ENCODE measurements at regions not wholly inside any gene's neighbourhood (a gene's known extent, or its start where the extent isn't known, plus 50 kb on each side); places are given as distances from the start of the nearest gene placed in this dataset.

GRCh38 chr14:105846312-105846711 is 319.9 kb downstream of the TMEM121 start:
- no peak overlapping the region for H3K4me3 ChIP-seq (ENCODE audit: low read depth, low read length)
- no peak for DNase-seq (ENCODE audit: low read depth)
- TF ChIP-seq CTCF (IDR thresholded peaks at IDR 0.05; ENCODE audit: insufficient read depth, low read depth, low read length) = no peak

GRCh38 chr14:105847400-105847799 is 321.0 kb downstream of the TMEM121 start:
- no peak for TF ChIP-seq CTCF (IDR thresholded peaks at IDR 0.05; ENCODE audit: insufficient read depth, low read depth, low read length)
- H3K4me3 ChIP-seq (ENCODE audit: low read depth, low read length) = no peak overlapping the region

GRCh38 chr14:105848570-105848969 is 322.2 kb downstream of the TMEM121 start:
- H3K4me3 ChIP-seq (ENCODE audit: low read depth, low read length) = no peak overlapping the region
- DNase-seq (ENCODE audit: low read depth) = no peak
- no peak for TF ChIP-seq CTCF (IDR thresholded peaks at IDR 0.05; ENCODE audit: insufficient read depth, low read depth, low read length)

More at GRCh38 chr14:105847400-105847799, 321.0 kb downstream of the TMEM121 start:
- no peak for DNase-seq (ENCODE audit: low read depth)

GRCh38 chr14:105849933-105850626 is 323.7 kb downstream of the TMEM121 start:
- H3K4me3 ChIP-seq (ENCODE audit: low read depth, low read length) = no peak overlapping the region
- no peak for TF ChIP-seq CTCF (IDR thresholded peaks at IDR 0.05; ENCODE audit: insufficient read depth, low read depth, low read length)
- DNase-seq (ENCODE audit: low read depth) = no peak

- no peak for TF ChIP-seq CTCF (IDR thresholded peaks at IDR 0.05; ENCODE audit: insufficient read depth, low read depth, low read length)
- H3K4me3 ChIP-seq (ENCODE audit: low read depth, low read length) = no peak overlapping the region
- no peak for DNase-seq (ENCODE audit: low read depth)
Measured at GRCh38 chr14:105850853-105851581, 324.6 kb downstream of the TMEM121 start.

GRCh38 chr14:105851716-105852377 is 325.5 kb downstream of the TMEM121 start:
- TF ChIP-seq CTCF (IDR thresholded peaks at IDR 0.05; ENCODE audit: insufficient read depth, low read depth, low read length) = no peak
- DNase-seq (ENCODE audit: low read depth) = no peak
- no peak overlapping the region for H3K4me3 ChIP-seq (ENCODE audit: low read depth, low read length)

Measured in fibroblast of villous mesenchyme (primary cell).